Activated naive CD8-positive, alpha-beta T cell treated with anti-CD3 and anti-CD28 coated beads, Interleukin-2, amount 10 ng/mL, durations not matched to agents 7 days and 5 days (primary cell): ENCODE measurements at regions not wholly inside any gene's neighbourhood (a gene's known extent, or its start where the extent isn't known, plus 50 kb on each side); places are given as distances from the start of the nearest gene placed in this dataset.

Experiments used
- ATAC-seq: fragments of 150-1000 bp; cut with Tn5 transposase; one replicate; pipeline ENCODE4 v1.10.0; 2021; ENCODE audit warnings: low read depth, moderate library complexity
- POLR2A ChIA-PET: fragments of 350-600 bp; sonication (Branson Sonifier 250); formaldehyde crosslinking; loops from one replicate; lab custom pipeline; 2021; ENCODE audit warnings: antibody characterized with exemption; lab: Charles Lee
- DNase-seq: peaks from one replicate; pipeline ENCODE4 v3.0.0; 2021
- H3K27ac Mint-ChIP-seq: one replicate; pipeline ENCODE4 v1.8.0; 2022; ENCODE audit warnings: mild to moderate bottlenecking, mixed read lengths
- H3K27me3 Mint-ChIP-seq: one replicate; pipeline ENCODE4 v1.8.0; 2022; ENCODE audit warnings: mild to moderate bottlenecking, moderate library complexity, mixed read lengths
- H3K36me3 Mint-ChIP-seq: one replicate; pipeline ENCODE4 v1.8.0; 2021; ENCODE audit warnings: mild to moderate bottlenecking, mixed read lengths
- H3K4me1 Mint-ChIP-seq: one replicate; pipeline ENCODE4 v1.8.0; 2021; ENCODE audit warnings: mixed read lengths
- H3K4me3 Mint-ChIP-seq: one replicate; pipeline ENCODE4 v1.8.0; 2022; ENCODE audit warnings: mild to moderate bottlenecking, moderate library complexity, mixed read lengths
- H3K9me3 Mint-ChIP-seq: one replicate; pipeline ENCODE4 v1.8.0; 2021; ENCODE audit warnings: mixed read lengths

DNA sequence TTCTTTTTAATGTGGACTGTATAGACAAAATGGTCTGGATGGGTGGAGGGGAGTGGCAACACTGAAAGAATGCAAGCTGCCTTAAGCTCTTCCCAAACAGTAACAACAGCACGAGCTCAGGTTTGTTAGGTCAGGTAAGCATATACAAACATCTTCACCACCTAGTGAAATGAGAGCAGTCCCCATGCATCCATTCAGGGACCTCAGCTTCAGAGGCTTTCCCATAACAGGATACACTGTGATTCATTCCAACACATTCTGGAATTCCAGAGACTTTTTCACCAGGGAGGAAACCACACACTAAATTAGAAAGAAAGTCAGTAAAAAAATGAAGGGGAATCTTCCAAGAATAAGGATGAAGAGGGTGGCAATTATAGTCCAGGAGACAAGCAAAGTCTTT, 50.4 kb upstream of the BZW1 start:
- Mint-ChIP-seq H3K9me3 (no peaks in the 10 kb centered on the region), H3K4me1 (peaks cover 18% of the 10 kb centered on the region), H3K27ac (no peak overlapping the region), H3K27me3 (peaks cover 10% of the 10 kb centered on the region), H3K36me3 (no peaks in the 10 kb centered on the region), H3K4me3 (no peak overlapping the region)
- ATAC-seq (no peak), DNase-seq (no peak)
- POLR2A ChIA-PET: no interaction called here
